NB4 (cell line): ENCODE measurements at regions not wholly inside any gene's neighbourhood (a gene's known extent, or its start where the extent isn't known, plus 50 kb on each side); places are given as distances from the start of the nearest gene placed in this dataset.
"Not testable (repeated sequence)": the region's sequence is repeated elsewhere in the genome, so short reads cannot be mapped to it uniquely, and the experiment has no call there.

ENCODE experiments used
- DNase-seq: peaks from one replicate; pipeline ENCODE4 v3.0.0; 2010; ENCODE audit warnings: low read depth
- H3K4me3 ChIP-seq: one replicate; pipeline ENCODE4 v1.5.1; 2011; ENCODE audit warnings: mild to moderate bottlenecking, low read depth, low read length, moderate library complexity
- CTCF ChIP-seq: IDR thresholded peaks from one replicate; pipeline ENCODE4 v1.5.1; 2012; ENCODE audit warnings: low read depth, low read length
- MAX ChIP-seq: IDR thresholded peaks from 2 replicates; pipeline ENCODE4 v1.6.1; 2011; ENCODE audit warnings: low read depth, low read length
- MYC ChIP-seq: IDR thresholded peaks from 2 replicates; pipeline ENCODE4 v1.6.1; 2011; ENCODE audit warnings: low read depth, low read length
- POLR2A ChIP-seq: IDR thresholded peaks from 2 replicates; pipeline ENCODE4 v1.6.1; 2011; ENCODE audit warnings: mild to moderate bottlenecking; ENCODE audit not compliant: insufficient read length; ENCODE audit errors: extremely low read depth

GRCh38 chr6:125587666-125588632 lies 161.5 kb upstream of the HEY2 start:
- DNase-seq = no peak
- no peak overlapping the region for H3K4me3 ChIP-seq
- no peak for TF ChIP-seq MYC
- TF ChIP-seq MAX = no peak
- TF ChIP-seq CTCF = no peak
- no peak for TF ChIP-seq POLR2A

- DNase-seq = not testable (repeated sequence)
Measured at GRCh38 chr6:125591796-125592195, 157.6 kb upstream of the HEY2 start.

GRCh38 chr6:125593746-125594145 lies 155.7 kb upstream of the HEY2 start:
- no peak for DNase-seq
- no peak for TF ChIP-seq MAX
- TF ChIP-seq POLR2A = no peak
- no peak for TF ChIP-seq CTCF
- no peak for TF ChIP-seq MYC
- no peak overlapping the region for H3K4me3 ChIP-seq

More at GRCh38 chr6:125591796-125592195, 157.6 kb upstream of the HEY2 start:
- not testable (repeated sequence) for H3K4me3 ChIP-seq

- DNase-seq = peak; percentile 12
Measured at GRCh38 chr6:125596020-125596419, 153.4 kb upstream of the HEY2 start.

GRCh38 chr6:125597411-125598253 lies 151.8 kb upstream of the HEY2 start:
- DNase-seq = no peak
- H3K4me3 ChIP-seq = no peak overlapping the region
- TF ChIP-seq MAX = no peak
- no peak for TF ChIP-seq MYC
- TF ChIP-seq CTCF = no peak
- no peak for TF ChIP-seq POLR2A

More at GRCh38 chr6:125596020-125596419, 153.4 kb upstream of the HEY2 start:
- TF ChIP-seq POLR2A (no peak), MYC (no peak), CTCF (no peak), MAX (no peak)
- no peak overlapping the region for H3K4me3 ChIP-seq

- peak; percentile 94 for DNase-seq
- no peak overlapping the region for H3K4me3 ChIP-seq
- TF ChIP-seq MYC = peak; percentile 76
- peak; percentile 52 for TF ChIP-seq MAX
- TF ChIP-seq CTCF = no peak
- no peak for TF ChIP-seq POLR2A
Measured at GRCh38 chr6:125598422-125598821, 151.0 kb upstream of the HEY2 start.
